COLO668 (cell line): ENCODE measurements at regions not wholly inside any gene's neighbourhood (a gene's known extent, or its start where the extent isn't known, plus 50 kb on each side); places are given as distances from the start of the nearest gene placed in this dataset.

Experiments used
- DNase-seq: peaks from one replicate; lab custom pipeline; 2025; ENCODE audit not compliant: unreplicated experiment; lab: John Stamatoyannopoulos, UW

DNA sequence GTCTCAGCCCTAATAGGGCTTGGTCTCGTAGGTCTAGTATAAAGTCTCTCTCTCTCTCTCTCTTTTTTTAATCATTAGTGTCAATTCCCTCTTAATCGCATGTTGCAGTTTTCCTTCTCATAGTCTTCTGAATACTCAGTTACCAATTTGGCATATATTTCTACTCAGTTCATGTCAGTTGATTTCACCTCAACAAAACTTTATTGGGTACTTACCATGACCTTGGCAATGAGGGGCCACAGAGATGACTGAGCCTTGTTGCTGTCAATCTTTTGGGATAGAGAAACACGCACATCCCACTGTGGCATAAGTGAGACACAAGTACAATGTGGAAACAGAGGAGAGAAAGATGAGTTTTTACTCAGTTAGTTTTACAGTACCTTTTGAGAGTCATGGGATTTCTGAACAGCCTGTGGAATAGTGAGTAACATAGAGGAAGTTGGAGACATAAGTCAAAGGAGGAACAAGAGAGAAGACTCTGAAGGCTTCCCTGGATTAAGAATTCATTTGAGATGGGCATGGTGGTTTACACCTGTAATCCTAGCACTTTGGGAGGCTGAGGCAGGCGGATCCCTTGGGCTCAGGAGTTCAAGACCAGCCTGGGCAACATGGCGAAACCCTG, 150.2 kb upstream of the CBLB start:
- DNase-seq, result no peak

DNA sequence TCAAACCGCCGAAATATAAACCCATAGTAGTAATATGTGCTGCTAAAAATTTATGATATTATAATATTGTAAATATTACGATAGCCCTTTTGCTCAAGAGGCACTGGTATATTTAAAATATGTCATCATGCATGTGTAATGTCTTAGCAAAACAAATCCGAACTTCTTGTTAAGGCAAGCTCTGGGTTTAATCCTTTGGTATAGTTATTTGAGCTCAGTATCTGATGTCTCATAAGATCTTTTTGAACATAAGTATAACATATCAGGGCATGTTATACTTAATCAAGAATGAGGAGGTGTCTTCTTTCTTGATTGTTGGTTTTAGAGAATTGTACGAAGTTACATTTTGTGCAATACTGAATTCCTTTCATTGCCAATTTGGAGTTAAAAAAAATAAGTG, 154.1 kb upstream of the CBLB start:
- DNase-seq, result no peak

DNA sequence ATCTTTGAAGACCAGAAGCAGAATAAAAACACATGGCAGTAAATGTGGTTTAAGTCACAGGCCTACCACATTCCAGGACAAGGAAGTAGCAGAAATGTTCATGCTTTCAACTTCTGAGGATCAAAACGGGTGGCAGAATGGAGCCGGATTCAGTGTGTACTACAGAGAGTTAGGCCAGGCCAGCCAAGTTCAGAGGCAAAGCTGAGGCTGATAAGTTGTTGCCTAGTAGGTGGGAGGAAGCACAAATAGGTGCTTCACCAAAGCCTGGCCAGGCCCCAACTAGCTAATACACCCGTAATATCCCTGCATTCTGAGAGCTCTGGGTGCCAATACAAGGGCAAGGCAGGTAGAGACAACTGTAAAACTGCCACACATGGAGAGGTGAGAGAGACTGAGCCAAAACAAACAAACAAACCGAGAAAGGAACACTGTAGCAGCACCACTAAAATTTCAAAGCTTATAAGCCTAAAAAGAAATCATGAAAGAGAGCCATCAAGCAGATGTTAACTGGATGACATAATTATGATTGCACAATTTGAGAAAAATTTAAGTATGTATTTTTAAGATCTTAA, 156.4 kb upstream of the CBLB start:
- DNase-seq, result no peak

DNA sequence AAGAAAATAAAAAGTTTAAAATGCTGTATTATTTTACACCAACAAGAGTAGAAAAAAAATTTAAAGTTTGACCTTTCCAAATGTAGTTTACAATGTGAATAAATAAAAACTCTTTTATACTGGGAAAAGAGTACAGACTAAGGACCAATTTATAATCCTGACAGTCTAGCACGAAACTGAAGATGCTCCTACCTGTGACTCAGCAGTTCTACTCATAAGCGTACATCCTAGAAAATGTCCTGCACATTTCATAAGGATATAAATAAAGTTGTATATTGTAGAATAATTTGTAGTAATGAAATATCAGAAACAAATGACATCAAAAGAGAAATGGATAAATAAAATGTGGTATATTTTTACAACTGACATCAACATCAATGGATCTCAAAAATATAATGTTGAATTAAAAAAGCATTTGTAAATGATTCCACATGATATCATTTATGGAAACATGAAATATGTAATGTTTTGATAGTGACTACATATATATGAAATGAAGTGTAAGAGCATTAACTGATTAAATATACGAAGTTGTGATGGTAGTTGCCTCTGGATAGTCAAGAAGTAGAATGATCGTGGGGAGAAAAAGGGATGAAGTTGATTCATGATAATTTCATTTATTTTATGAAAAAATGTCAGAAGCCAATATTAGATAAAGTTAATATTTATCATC, 161.3 kb upstream of the CBLB start:
- DNase-seq, result no peak

DNA sequence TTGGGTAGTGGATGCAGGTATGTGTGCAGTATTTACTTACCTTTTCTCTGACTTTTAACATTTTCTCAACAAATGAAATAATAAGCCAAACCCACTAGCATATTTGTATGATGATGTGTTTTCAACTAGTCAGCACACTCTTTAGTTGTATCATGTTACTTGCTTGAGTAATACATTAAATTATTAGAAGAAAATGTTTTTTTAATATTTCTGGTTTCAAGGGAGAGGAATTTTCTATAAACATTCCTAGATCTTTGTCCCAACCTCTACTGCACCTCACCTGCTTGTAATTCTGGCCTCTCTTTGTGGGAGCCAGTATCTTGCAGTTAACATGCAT, 161.8 kb upstream of the CBLB start:
- no peak for DNase-seq

DNA sequence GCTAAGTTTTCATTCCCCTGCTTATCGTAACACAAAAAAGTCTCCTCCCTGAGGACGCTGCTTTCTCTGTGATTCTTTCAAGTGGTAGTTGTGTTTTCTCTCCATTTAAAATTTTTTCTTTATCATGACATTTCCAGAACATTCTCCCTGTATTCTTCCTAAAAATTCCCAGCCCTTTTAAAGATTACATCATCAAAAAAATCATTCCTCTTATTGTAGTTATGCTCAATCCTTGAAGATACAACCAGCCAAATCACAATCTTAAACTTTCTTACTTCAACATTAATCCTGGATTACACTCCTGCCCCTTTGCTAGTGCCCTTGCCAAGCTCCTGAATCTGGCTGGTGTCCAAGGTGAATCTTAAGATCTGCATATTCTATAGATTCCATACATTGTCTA, 163.7 kb upstream of the CBLB start:
- DNase-seq, result no peak

DNA sequence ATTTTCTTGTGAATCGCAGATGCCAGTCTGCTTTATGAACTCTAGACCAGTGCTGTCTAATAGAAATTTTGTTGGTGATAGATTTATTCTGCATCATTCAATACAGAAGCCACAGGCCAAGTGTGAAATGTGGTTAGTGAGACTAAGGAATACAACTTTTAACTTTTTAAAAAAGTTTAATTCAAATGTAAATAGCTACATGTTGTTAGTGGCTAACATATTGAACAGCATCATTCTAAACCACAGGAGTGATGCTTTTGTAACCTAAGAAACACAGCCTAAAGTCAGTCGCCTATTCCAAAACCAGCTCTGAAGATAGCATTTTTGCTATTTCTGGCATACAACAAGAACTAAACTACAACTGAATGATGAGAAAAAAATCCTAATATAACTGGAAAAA, 164.8 kb upstream of the CBLB start:
- no peak for DNase-seq

DNA sequence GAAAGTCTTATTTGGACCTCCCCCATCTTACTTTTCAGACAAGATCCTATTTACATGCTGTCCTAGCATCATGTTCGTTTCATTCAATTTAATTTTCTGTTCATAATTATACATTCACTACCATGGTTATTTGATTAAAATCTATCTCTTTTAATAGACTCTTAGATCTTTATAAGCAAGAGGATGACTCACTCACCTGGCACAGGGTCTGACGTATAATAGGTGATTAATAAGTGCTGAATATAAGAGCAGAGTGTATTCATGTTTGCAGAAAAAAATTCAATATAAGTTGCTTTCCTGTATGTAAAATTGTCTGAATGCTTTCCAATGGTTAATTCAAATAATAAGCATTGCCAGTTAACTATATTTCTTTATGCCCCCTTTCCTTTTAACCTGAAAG, 165.5 kb upstream of the CBLB start:
- DNase-seq, result no peak

DNA sequence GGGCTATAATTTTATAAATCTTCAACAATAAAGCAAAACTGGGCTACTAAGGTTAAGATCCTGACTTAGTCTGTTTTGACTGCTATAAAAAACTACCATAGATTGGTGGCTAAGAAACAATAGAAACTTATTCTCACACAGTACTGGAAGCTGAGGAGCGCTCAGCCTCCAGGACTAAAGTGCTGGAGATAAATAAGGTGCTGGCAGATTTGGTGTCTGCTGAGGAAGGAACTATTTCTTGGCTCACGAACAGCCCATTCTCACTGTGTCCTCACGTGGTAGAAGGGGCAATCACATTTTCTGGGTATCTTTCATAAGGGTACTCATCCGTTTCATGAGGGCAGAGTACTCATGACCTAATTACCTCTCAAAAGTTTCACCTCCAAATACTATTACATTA, 166.8 kb upstream of the CBLB start:
- no peak for DNase-seq

DNA sequence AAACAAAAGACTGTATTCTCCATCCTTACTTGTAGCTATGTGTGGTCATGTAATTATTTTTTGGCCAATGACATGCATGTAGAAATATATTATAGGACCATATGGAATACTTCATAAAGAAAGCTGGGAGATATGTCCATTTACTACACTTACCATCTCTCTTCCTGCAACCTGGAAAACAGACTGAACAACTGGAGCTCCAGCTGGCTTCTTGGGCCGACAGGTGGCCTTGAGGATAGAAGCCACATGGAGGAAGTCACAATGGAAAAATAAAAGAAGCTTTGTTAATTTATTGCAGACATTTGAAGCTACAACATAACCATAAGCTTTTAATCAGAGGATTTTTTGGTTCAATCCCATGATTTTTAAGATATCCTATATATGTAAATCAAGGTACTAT, 167.9 kb upstream of the CBLB start:
- DNase-seq, result no peak

DNA sequence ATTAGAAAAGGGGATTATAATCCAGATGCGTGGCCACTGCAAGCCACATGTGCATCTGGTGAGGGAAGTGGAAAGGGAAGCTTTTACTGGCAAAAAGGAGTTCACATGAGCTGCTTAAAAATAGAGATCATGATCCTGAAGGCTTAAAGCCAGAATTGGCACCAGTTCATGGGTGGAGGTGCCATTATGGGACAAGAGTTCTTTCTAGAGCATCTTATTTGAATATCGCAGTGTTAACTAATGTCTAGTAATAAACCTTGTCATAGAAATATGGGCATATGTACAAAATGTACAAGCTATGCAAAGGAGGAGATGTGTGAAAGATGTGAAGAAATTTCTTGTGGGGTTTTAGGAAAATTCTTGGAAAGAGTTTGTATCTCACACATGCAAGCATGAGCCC, 178.4 kb upstream of the CBLB start:
- DNase-seq, result no peak

DNA sequence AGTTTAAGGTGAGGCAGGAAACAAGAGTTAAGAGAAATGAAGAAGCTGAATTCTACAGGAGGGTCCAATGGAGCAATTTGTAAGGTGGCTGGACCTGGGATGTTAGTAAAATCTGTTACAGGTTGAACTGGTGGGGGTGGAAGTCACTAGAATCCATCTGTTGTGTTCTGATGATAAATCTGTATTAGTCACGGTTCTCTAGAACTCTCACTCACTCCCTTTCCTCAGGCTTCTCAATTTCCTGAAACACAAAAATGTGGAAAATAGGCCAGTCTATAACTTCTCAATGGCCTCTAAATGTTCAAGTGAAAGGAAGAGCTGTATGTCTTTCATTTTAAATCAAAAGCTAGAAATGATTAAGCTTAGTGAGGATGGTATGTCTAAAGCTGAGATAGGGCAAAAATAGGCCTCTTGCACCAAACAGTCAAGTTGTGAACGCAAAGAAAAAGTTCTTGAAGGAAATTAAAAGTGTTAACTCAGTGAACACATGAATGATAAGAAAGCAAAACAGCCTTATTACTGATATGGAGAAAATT, 180.2 kb upstream of the CBLB start:
- DNase-seq, result no peak

DNA sequence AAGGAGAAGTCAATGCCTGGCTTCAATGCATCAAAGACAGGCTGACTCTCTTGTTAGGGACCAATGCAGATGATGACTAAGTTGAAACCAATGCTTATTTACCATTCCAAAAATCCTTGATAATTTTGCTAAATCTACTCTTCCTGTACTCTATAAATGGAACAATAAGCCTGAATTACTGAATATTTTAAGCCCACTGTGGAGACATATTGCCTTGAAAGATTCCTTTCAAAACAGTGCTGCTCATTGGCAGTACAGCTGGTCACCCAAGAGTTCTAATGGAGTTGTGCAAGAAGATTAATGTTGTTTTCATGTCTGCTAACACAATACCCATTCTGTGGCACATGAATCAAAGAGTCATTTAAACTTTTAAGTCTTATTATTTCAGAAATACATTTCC, 181.0 kb upstream of the CBLB start:
- DNase-seq, result no peak

DNA sequence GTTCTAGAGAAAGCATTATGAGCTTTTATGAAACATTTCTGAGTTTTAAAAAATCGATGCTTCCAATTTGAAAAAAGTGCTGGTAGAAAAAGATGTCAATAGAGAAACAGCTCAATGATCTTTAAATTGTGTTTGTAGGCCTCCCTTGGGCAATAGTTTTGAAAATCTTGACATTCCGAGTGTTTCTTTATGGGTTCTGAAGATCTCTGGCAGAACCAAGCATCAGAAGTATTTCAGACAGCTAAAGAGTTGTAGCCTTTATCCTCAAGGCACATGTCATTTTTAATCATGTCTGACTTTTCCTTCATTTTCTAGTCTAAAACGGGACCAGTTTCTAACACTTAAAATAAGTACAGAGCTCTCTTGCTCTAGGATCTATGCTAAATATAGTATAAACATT, 188.1 kb upstream of the CBLB start:
- DNase-seq, result no peak

DNA sequence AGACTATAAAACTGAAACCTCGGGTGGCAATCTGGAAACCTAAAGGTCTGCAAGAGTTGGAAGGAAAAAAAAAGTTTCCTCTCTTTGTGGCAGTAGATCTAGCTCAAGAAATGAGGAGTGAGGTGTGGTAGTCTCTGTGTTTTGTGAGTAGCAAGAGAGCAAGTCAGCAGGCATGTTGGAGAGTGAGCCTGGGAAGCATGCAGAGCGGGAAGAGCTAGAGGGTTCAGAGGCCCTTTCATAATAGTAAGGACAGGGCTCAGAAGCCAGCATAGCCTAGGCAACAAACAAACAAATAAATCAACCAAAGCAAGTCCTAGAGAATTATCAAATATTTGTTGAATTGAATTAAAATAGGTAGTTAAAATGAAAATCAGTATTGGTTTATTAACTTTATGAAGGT, 189.7 kb upstream of the CBLB start:
- no peak for DNase-seq

DNA sequence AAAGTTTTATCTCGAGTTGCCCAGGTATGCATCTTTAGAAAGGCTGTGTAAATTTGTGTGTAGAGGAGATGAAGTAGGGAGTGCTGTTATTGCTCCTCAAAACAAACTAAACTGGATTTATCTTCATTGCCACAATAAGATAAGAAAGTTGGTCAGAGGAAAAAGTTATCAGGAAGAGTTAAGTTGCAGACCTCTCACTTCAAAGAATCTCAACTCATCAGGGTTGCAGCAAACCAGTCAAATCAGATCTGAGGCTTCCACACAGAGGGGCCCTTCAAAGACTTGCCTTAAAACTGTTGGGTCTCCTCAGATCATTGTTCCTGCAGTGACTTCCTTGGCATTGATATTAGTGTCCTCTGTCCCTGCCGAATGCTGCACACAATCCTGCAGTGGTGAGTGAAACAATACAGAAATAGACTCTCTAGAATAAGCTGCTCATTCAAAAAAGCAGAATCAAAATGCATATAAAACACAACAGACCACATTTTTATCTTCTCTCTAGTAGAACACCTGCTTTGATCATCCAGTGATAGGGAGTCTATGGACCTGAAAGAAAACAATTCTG, 191.2 kb upstream of the CBLB start:
- no peak for DNase-seq

DNA sequence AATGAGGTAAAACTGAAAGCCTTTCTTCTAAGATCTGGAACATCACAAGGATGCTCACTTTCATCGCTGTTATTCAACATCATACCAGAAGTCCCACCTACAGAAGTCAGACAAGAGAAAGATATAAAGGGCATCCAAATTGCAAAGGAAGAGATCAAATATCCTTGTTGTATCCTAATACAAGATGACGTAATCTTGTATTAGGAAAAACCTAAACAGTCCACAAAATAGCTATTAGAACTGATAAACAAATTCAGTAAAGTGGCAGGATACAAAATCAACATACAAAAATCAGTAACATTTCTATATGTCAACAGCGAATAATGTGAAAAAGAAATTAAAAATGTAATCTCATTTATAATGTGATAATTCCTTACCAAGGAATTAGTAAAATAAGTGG, 195.1 kb upstream of the CBLB start:
- no peak for DNase-seq

DNA sequence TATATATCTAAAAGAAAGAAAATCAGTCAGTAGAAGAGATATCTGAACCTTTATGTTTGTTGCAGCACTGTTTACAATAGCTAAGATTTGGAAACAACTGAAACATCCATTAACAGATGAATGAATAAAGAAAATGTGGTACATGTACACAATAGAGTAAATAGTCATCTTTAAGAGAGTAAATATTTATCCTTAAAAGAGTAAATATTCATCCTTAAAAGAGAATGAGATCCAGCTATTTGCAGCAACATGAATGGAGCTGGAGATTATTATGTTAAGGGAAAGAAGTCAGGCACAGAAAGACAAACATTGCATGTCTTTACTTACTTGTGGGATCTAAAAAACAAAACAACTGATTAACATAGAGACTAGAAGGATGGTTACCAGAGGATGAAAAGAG, 197.0 kb upstream of the CBLB start:
- DNase-seq, result no peak

DNA sequence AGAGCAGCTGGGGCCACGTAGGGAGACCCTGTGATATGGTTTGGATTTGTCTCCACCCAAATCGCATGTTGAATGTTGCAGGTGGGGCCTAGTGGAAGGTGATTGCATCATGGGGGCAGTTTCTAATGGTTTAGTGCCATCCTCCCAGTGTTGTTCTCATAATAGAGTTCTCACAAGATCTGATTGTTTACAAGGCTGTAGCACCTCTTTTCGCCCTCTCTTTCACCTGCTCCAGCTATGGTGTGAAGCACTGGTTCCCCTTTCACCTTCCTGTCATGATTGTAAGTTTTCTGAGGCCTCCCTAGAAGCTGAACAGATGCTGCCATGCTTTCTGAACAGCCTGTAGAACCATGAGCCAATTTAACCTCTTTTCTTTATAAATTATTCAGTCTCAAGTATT, 198.9 kb upstream of the CBLB start:
- DNase-seq, result no peak

DNA sequence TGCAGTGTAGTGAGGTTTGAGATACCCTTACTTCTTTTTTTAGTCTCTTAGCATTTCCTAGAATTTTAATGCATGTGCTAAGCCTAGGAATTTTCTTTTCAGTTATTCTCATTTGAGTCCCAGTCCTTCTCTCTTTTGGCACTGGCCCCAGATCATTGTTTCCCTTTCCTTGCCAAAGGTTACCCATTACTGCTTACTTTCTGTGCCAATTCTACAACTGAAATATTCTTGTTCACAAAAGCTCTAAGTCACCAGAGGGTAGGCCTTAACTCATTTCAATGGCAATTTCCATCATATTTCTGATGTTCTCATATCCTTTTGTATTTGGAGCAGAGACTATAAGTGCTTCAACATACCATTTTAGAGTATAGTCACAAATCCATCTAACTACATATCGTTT, 199.6 kb upstream of the CBLB start:
- DNase-seq, result no peak

DNA sequence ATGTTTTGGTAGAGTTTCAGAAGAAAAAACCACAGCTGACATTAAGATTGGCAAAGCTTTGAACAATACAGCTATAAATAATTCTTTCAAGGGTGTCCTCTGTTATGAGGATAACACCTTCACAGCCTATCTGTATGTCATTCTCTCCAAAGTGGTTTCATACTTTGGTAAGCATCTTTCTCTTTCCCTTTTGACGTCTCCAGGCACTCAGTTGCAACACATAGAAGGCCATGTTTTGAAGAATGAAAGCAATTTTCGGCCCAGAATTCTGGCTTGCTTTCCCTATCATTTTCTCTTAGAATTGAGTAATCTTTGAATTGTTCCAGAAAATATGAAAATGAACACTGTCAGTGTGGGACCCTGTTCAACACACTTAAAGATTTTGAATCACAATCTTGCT, 200.0 kb upstream of the CBLB start:
- no peak for DNase-seq

DNA sequence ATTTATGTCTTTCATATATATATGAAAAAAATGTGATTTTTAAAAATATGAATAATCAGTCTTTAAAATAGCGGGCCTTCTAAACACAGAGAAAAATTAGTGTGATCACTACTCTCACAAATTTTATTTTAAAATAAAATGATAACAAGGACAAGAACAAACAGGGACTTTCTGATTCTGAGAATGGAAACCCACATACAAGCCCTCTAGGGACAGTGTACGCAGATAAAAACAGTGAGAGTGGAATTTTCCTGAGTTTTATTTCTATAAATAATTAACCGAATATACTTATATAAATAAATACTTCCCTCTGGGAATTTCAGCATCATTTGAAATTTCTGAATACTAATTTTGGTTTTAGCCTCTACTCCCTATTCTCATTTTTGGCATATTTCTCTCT, 201.4 kb upstream of the CBLB start:
- no peak for DNase-seq

DNA sequence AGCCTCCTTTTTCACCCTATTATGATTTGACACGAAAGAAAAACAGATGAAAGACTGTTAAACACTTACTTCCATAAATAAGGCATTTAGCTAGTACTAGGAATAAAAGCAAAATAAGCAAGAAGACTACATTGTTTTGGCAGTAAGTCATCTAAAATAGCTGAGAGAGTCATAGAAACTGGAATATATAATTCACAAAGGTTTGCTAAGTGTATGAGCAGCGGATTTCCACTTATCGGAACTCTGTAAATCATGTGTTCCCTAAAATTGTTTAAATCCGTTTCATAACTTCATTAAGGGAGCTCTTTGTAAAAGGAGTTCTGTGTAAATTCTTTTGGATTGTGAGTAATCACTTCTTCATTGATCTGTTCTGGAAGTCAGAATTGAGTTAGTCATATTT, 202.5 kb upstream of the CBLB start:
- no peak for DNase-seq
